ENCODE measurements at regions not wholly inside any gene's neighbourhood (a gene's known extent, or its start where the extent isn't known, plus 50 kb on each side); places are given as distances from the start of the nearest gene placed in this dataset.

GRCh38 chr9:2523591-2523990 lies 98.0 kb upstream of the VLDLR start (continued):
- TF ChIP-seq NBN (IDR thresholded peaks at IDR 0.05; ENCODE audit: low read depth), result no peak

GRCh38 chr9:2524601-2525000 lies 97.0 kb upstream of the VLDLR start:
- POLR2A ChIA-PET, result no interaction called here
- FAIRE-seq (no peak), ATAC-seq (no peak), DNase-seq (ENCODE audit: extremely low read depth in 1 of 4, low spot score in 3 of 4) (no peak)
- Histone ChIP-seq H3K4me3 (no peak overlapping the region), H3K36me3 (ENCODE audit: control insufficient read depth, insufficient read depth, low read length) (no peaks in the 10 kb centered on the region), H3K9ac (ENCODE audit: insufficient read depth in 1 of 2, low read depth in 2 of 2, low read length in 2 of 2) (no peak overlapping the region), H4K20me1 (replicated peaks; ENCODE audit: control insufficient read depth, insufficient read depth, low read length) (no peaks in the 10 kb centered on the region), H3K27me3 (ENCODE audit: control insufficient read depth in 2 of 2, insufficient read depth in 2 of 2, low read length in 2 of 2) (no peaks in the 10 kb centered on the region), H3K4me1 (replicated peaks in 1 of 2; ENCODE audit: control insufficient read depth in 2 of 2, insufficient read depth in 2 of 2, low read length in 2 of 2) (no peaks in the 10 kb centered on the region), H3K4me2 (ENCODE audit: insufficient read depth, low read length) (no peak overlapping the region), H3K9me1 (ENCODE audit: control insufficient read depth, insufficient read depth, low read length) (no peaks in the 10 kb centered on the region), H3K79me2 (ENCODE audit: control insufficient read depth, insufficient read depth, low read length) (no peaks in the 10 kb centered on the region), H2AFZ (ENCODE audit: low read depth, low read length) (no peak overlapping the region), H3K27ac (ENCODE audit: extremely low read depth, low read depth, low read length) (no peak overlapping the region), H3K9me3 (replicated peaks; ENCODE audit: control insufficient read depth, insufficient read depth, low read depth, low read length) (no peaks in the 10 kb centered on the region)
- in situ Hi-C loops (cut with MboI), result no loop called here
- intact Hi-C loops (cut with micrococcal nuclease), result no loop called here
- TF ChIP-seq RAD21 (CRISPR knock-in tag; conservative IDR thresholded peaks at IDR 0.05 in 1 of 2, IDR thresholded peaks at IDR 0.05 in 1 of 2), result no peak
- no peak for TF ChIP-seq ZBTB9 (CRISPR knock-in tag; IDR thresholded peaks at IDR 0.05)
- no peak for TF ChIP-seq ZNF507 (tag; conservative IDR thresholded peaks at IDR 0.05)
- TF ChIP-seq ZNF143 (CRISPR knock-in tag; IDR thresholded peaks at IDR 0.05), result no peak
- no peak for TF ChIP-seq ZNF239 (CRISPR knock-in tag; IDR thresholded peaks at IDR 0.05)
- no peak for TF ChIP-seq ZNF197 (CRISPR knock-in tag; IDR thresholded peaks at IDR 0.05; ENCODE audit: low read depth)
- no peak for TF ChIP-seq GABPB1 (CRISPR knock-in tag; IDR thresholded peaks at IDR 0.05)
- no peak for TF ChIP-seq MEF2D (tag; conservative IDR thresholded peaks at IDR 0.05; ENCODE audit: low read depth)
- TF ChIP-seq ZNF644 (tag; IDR thresholded peaks at IDR 0.05; ENCODE audit: low read depth), result no peak
- TF ChIP-seq NFIC (IDR thresholded peaks at IDR 0.05), result no peak
- TF ChIP-seq SP2 (IDR thresholded peaks at IDR 0.05; ENCODE audit: extremely low read depth, low read depth, low read length, poor library complexity, severe bottlenecking), result no peak
- no peak for TF ChIP-seq ARID1B (IDR thresholded peaks at IDR 0.05)
- no peak for TF ChIP-seq ZNF311 (CRISPR knock-in tag; IDR thresholded peaks at IDR 0.05)
- TF ChIP-seq ZNF830 (CRISPR knock-in tag; IDR thresholded peaks at IDR 0.05), result no peak
- no peak for TF ChIP-seq ZBTB5 (IDR thresholded peaks at IDR 0.05)
- no peak for TF ChIP-seq SIRT6 (IDR thresholded peaks at IDR 0.05; ENCODE audit: low read depth, low read length)
- no TSS peak for BruUV-seq (replicated peaks)
- CTCF ChIA-PET (ENCODE audit: low intra/inter-chr PET ratio), result no interaction called here
- WGBS (ENCODE audit: insufficient coverage, low coverage, missing lambda C conversion rate), result 4% methylated on average over 2 of the region's 3 CpGs
